WTC11 (cell line): ENCODE measurements at regions not wholly inside any gene's neighbourhood (a gene's known extent, or its start where the extent isn't known, plus 50 kb on each side); places are given as distances from the start of the nearest gene placed in this dataset.

Source experiments
- CTCF ChIP-seq: fragments of 200-600 bp; IDR thresholded peaks from 2 replicates; pipeline ENCODE4 v1.8.0; 2022; ENCODE audit warnings: antibody characterized with exemption
- ERG ChIP-seq: fragments of 250-450 bp; sonication (Bioruptor Pico); IDR thresholded peaks from 2 replicates; pipeline ENCODE4 v1.8.0; 2021; ENCODE audit warnings: mild to moderate bottlenecking
- GTF2I ChIP-seq: fragments of 250-450 bp; sonication (Bioruptor Pico); conservative IDR thresholded peaks from 2 replicates; pipeline ENCODE4 v1.4.0; 2021; ENCODE audit warnings: mild to moderate bottlenecking
- IRF1 ChIP-seq: sonication (generic); formaldehyde crosslinking; IDR thresholded peaks from 2 replicates; pipeline ENCODE4 v1.8.0; 2023; ENCODE audit warnings: missing genetic modification reagents
- MAX ChIP-seq: sonication (generic); formaldehyde crosslinking; IDR thresholded peaks from 2 replicates; pipeline ENCODE4 v1.8.0; 2022; ENCODE audit warnings: mild to moderate bottlenecking, missing genetic modification reagents
- SMAD3 ChIP-seq: sonication (generic); formaldehyde crosslinking; IDR thresholded peaks from 2 replicates; pipeline ENCODE4 v1.8.0; 2022; ENCODE audit warnings: missing genetic modification reagents, mild to moderate bottlenecking, borderline replicate concordance
- TCF7 ChIP-seq: sonication (generic); formaldehyde crosslinking; IDR thresholded peaks from 2 replicates; pipeline ENCODE4 v1.8.0; 2022; ENCODE audit warnings: mild to moderate bottlenecking, low read depth, missing genetic modification reagents, moderate library complexity
- TP53 ChIP-seq: sonication (generic); formaldehyde crosslinking; IDR thresholded peaks from 2 replicates; pipeline ENCODE4 v1.8.1; 2023; ENCODE audit warnings: mild to moderate bottlenecking, missing genetic modification reagents
- USF2 ChIP-seq: sonication (generic); formaldehyde crosslinking; IDR thresholded peaks from 2 replicates; pipeline ENCODE4 v1.8.1; 2023; ENCODE audit warnings: mild to moderate bottlenecking, missing genetic modification reagents, moderate library complexity
- ZBTB21 ChIP-seq: sonication (generic); formaldehyde crosslinking; IDR thresholded peaks from 2 replicates; pipeline ENCODE4 v1.8.1; 2023; ENCODE audit warnings: mild to moderate bottlenecking, missing genetic modification reagents, borderline replicate concordance

- TF ChIP-seq TCF7 (CRISPR knock-in tag) (no peak), CTCF (peak; percentile 71), SMAD3 (CRISPR knock-in tag) (no peak), TP53 (CRISPR knock-in tag) (no peak), ERG (CRISPR knock-in tag) (no peak), USF2 (CRISPR knock-in tag) (no peak), MAX (CRISPR knock-in tag) (no peak), GTF2I (CRISPR knock-in tag) (no peak), ZBTB21 (CRISPR knock-in tag) (no peak), IRF1 (CRISPR knock-in tag) (no peak)
Observed at GRCh38 chr1:75991497-75992114, 59.4 kb upstream of the ASB17 start.
